H9 (cell line): ENCODE measurements at regions not wholly inside any gene's neighbourhood (a gene's known extent, or its start where the extent isn't known, plus 50 kb on each side); places are given as distances from the start of the nearest gene placed in this dataset.

Source experiments
- DNase-seq: peaks from one replicate; pipeline ENCODE4 v3.0.0-alpha.2; 2017
- H2AFZ ChIP-seq: one replicate; pipeline ENCODE4 v1.6.1; 2013; ENCODE audit warnings: mild to moderate bottlenecking, low read length, control low read depth, moderate library complexity
- H2AK5ac ChIP-seq: 2 replicates; pipeline ENCODE4 v1.6.1; 2013; ENCODE audit warnings: low read length, control low read depth, mixed read lengths; ENCODE audit not compliant: insufficient read length
- H2BK120ac ChIP-seq: one replicate; pipeline ENCODE4 v1.6.1; 2013; ENCODE audit warnings: low read depth, mild to moderate bottlenecking, low read length, control low read depth, inconsistent platforms; ENCODE audit not compliant: poor library complexity, severe bottlenecking
- H2BK12ac ChIP-seq: 2 replicates; pipeline ENCODE4 v1.6.1; 2013; ENCODE audit warnings: low read length, control low read depth, mixed read lengths, low read depth; ENCODE audit not compliant: insufficient read length
- H2BK15ac ChIP-seq: 2 replicates; pipeline ENCODE4 v1.6.1; 2013; ENCODE audit warnings: low read depth, low read length, control low read depth
- H2BK20ac ChIP-seq: one replicate; pipeline ENCODE4 v1.6.1; 2013; ENCODE audit warnings: low read depth, mild to moderate bottlenecking, low read length, control low read depth, inconsistent platforms; ENCODE audit not compliant: poor library complexity, severe bottlenecking
- H2BK5ac ChIP-seq: 2 replicates; pipeline ENCODE4 v1.6.1; 2013; ENCODE audit warnings: low read length, control low read depth, mixed read lengths; ENCODE audit not compliant: insufficient read length
- H3K14ac ChIP-seq: 2 replicates; pipeline ENCODE4 v1.6.1; 2013; ENCODE audit warnings: low read length, control low read depth; ENCODE audit not compliant: insufficient read depth
- H3K18ac ChIP-seq: 2 replicates; pipeline ENCODE4 v1.6.1; 2013; ENCODE audit warnings: low read depth, mild to moderate bottlenecking, mixed read lengths, low read length, control low read depth; ENCODE audit not compliant: insufficient read length
- H3K23ac ChIP-seq: 2 replicates; pipeline ENCODE4 v1.6.1; 2013; ENCODE audit warnings: low read length, control low read depth, mixed read lengths, low read depth; ENCODE audit not compliant: insufficient read length
- H3K23me2 ChIP-seq: 2 replicates; pipeline ENCODE4 v1.6.1; 2013; ENCODE audit warnings: low read depth, mild to moderate bottlenecking, mixed read lengths, low read length, control low read depth; ENCODE audit not compliant: insufficient read length, poor library complexity, severe bottlenecking
- H3K27ac ChIP-seq: 2 replicates; pipeline ENCODE4 v1.5.1; 2013; ENCODE audit warnings: low read length, control low read depth, mixed read lengths, low read depth; ENCODE audit not compliant: insufficient read length
- H3K27me3 ChIP-seq: 2 replicates; pipeline ENCODE4 v1.6.1; 2013; ENCODE audit warnings: low read length, control low read depth, inconsistent platforms; ENCODE audit not compliant: insufficient read depth
- H3K4ac ChIP-seq: 2 replicates; pipeline ENCODE4 v1.6.1; 2013; ENCODE audit warnings: low read depth, mild to moderate bottlenecking, control low read depth, inconsistent platforms, low read length, moderate library complexity
- H3K4me1 ChIP-seq: 2 replicates; pipeline ENCODE4 v1.6.1; 2013; ENCODE audit warnings: low read length, control low read depth, inconsistent platforms; ENCODE audit not compliant: insufficient read depth
- H3K4me2 ChIP-seq: 2 replicates; pipeline ENCODE4 v1.6.1; 2013; ENCODE audit warnings: low read length, control low read depth, mixed read lengths; ENCODE audit not compliant: insufficient read length, insufficient read depth
- H3K56ac ChIP-seq: 2 replicates; pipeline ENCODE4 v1.6.1; 2013; ENCODE audit warnings: low read depth, mild to moderate bottlenecking, mixed read lengths, low read length, control low read depth; ENCODE audit not compliant: insufficient read length
- H3K79me1 ChIP-seq: 2 replicates; pipeline ENCODE4 v1.6.1; 2013; ENCODE audit warnings: low read depth, mild to moderate bottlenecking, moderate library complexity, low read length, control low read depth, inconsistent platforms; ENCODE audit not compliant: insufficient read depth, poor library complexity, severe bottlenecking
- H3K79me2 ChIP-seq: 2 replicates; pipeline ENCODE4 v1.6.1; 2013; ENCODE audit warnings: low read length, control low read depth, inconsistent platforms; ENCODE audit not compliant: insufficient read depth
- H3K9ac ChIP-seq: 2 replicates; pipeline ENCODE4 v1.6.1; 2013; ENCODE audit warnings: low read length, control low read depth, mixed read lengths; ENCODE audit not compliant: insufficient read length; ENCODE audit errors: extremely low read depth
- H3K9me3 ChIP-seq: one replicate; pipeline ENCODE4 v1.6.1; 2013; ENCODE audit warnings: low read depth, low read length, inconsistent platforms; ENCODE audit not compliant: control insufficient read depth
- H3T11ph ChIP-seq: one replicate; pipeline ENCODE4 v1.6.1; 2013; ENCODE audit warnings: mild to moderate bottlenecking, low read length, control low read depth, inconsistent platforms
- H4K20me1 ChIP-seq: one replicate; pipeline ENCODE4 v1.6.1; 2013; ENCODE audit not compliant: control insufficient read depth, insufficient read length, insufficient read depth
- H4K5ac ChIP-seq: 2 replicates; pipeline ENCODE4 v1.6.1; 2013; ENCODE audit warnings: low read depth, mild to moderate bottlenecking, mixed read lengths, low read length, control low read depth; ENCODE audit not compliant: insufficient read length
- H4K8ac ChIP-seq: replicated peaks from 2 replicates; pipeline ENCODE4 v1.6.1; 2013; ENCODE audit warnings: low read length, control low read depth, mixed read lengths, low read depth; ENCODE audit not compliant: insufficient read length
- H4K91ac ChIP-seq: 2 replicates; pipeline ENCODE4 v1.6.1; 2013; ENCODE audit warnings: low read depth, mild to moderate bottlenecking, moderate library complexity, mixed read lengths, low read length, control low read depth; ENCODE audit not compliant: insufficient read length
- H3K27ac Mint-ChIP-seq, 3 experiments: 2 replicates in 2 of 3; 3 replicates in 1 of 3; pipeline ENCODE4 v1.8.0; 2020 to 2021; ENCODE audit warnings: mixed read lengths in 3 of 3, mild to moderate bottlenecking in 1 of 3, moderate library complexity in 1 of 3
- H3K27me3 Mint-ChIP-seq: 2 replicates; pipeline ENCODE4 v1.8.0; 2021; ENCODE audit warnings: low read depth, mild to moderate bottlenecking, moderate library complexity, mixed read lengths
- H3K36me3 Mint-ChIP-seq, 3 experiments: 2 replicates in 2 of 3; 3 replicates in 1 of 3; pipeline ENCODE4 v1.8.0; 2020 to 2021; ENCODE audit warnings: low read depth in 3 of 3, mixed read lengths in 3 of 3; ENCODE audit not compliant: insufficient read depth in 1 of 3
- H3K4me1 Mint-ChIP-seq, 2 experiments: 2 replicates each; pipeline ENCODE4 v1.8.0; 2020; ENCODE audit warnings: mixed read lengths in 2 of 2
- H3K4me3 Mint-ChIP-seq, 2 experiments: 2 replicates in 1 of 2; 3 replicates in 1 of 2; pipeline ENCODE4 v1.8.0; 2020 to 2021; ENCODE audit warnings: mild to moderate bottlenecking in 2 of 2, mixed read lengths in 2 of 2, moderate library complexity in 1 of 2
- H3K9me3 Mint-ChIP-seq, 2 experiments: 2 replicates in 1 of 2; 3 replicates in 1 of 2; pipeline ENCODE4 v1.8.0; 2020; ENCODE audit warnings: mild to moderate bottlenecking in 2 of 2, mixed read lengths in 2 of 2, moderate library complexity in 1 of 2
- CTCF ChIP-seq: fragments of 200-600 bp; sonication (generic); conservative IDR thresholded peaks from 3 replicates; pipeline ENCODE4 v1.8.0; 2021; ENCODE audit warnings: antibody characterized with exemption, mild to moderate bottlenecking
- WGBS: extraction: QIAGEN DNeasy Blood & Tissue Kit; methylation state at CpG from one replicate; pipeline ENCODE4 v1.1.7; 2013; ENCODE audit warnings: missing lambda C conversion rate, low lambda C conversion rate, mixed read lengths; ENCODE audit not compliant: insufficient read length; ENCODE audit errors: extremely low coverage; 5-methylcytosine and 5-hydroxymethylcytosine counted together

- no peaks in the 10 kb centered on the region for H3K23me2 ChIP-seq
- H3K9me3 ChIP-seq = no peaks in the 10 kb centered on the region
- no peak overlapping the region for H2BK120ac ChIP-seq
- no peak overlapping the region for H4K5ac ChIP-seq
- peak; percentile 48; the same call in 2 of the 3 replicates for TF ChIP-seq CTCF
- no peak overlapping the region for H3K27ac ChIP-seq
- H3K14ac ChIP-seq = no peak overlapping the region
- peaks cover 8% of the 10 kb centered on the region; the same call in 1 of the 2 replicates for H3K4me1 ChIP-seq
- H4K8ac ChIP-seq = no peak overlapping the region
- no peak overlapping the region for H4K91ac ChIP-seq
- no peaks in the 10 kb centered on the region for H3K79me1 ChIP-seq
- H3K27me3 ChIP-seq = no peaks in the 10 kb centered on the region
- H3K36me3 Mint-ChIP-seq = 0 out of 7 replicates have a peak, but pooled peaks cover 0 to 7% (median 0%) of the 10 kb centered on the region in 3 experiments
- H3K4ac ChIP-seq = no peak overlapping the region
- no peak overlapping the region for H2BK20ac ChIP-seq
- no peak overlapping the region for H3T11ph ChIP-seq
- no CpG with 5 or more reads among the region's 9 CpGs for WGBS
- peaks cover 0 to 3% of the 10 kb centered on the region in 2 experiments; a peak in 1 of 5 replicates for H3K9me3 Mint-ChIP-seq
- no peak overlapping the region for H3K23ac ChIP-seq
- H3K4me3 Mint-ChIP-seq = no peak overlapping the region
- H3K27ac Mint-ChIP-seq = no peak overlapping the region; a peak in 3 of 7 replicates
- H3K9ac ChIP-seq = no peak overlapping the region
- no peak overlapping the region for H3K4me2 ChIP-seq
- H3K56ac ChIP-seq = no peak overlapping the region
- H3K27me3 Mint-ChIP-seq = no peaks in the 10 kb centered on the region
- H3K18ac ChIP-seq = no peak overlapping the region
- no peaks in the 10 kb centered on the region for H4K20me1 ChIP-seq
- H2BK5ac ChIP-seq = no peak overlapping the region
- no peak overlapping the region for H2AK5ac ChIP-seq
- no peak overlapping the region for H2BK12ac ChIP-seq
- no peaks in the 10 kb centered on the region for H3K79me2 ChIP-seq
- H3K4me1 Mint-ChIP-seq = peaks cover 29 to 38% of the 10 kb centered on the region in 2 experiments
- H2BK15ac ChIP-seq = no peak overlapping the region
- DNase-seq = no peak
- no peak overlapping the region for H2AFZ ChIP-seq
Observed at GRCh38 chr15:39438799-39439592, 141.9 kb upstream of the THBS1 start.
